Stimulated activated CD8-positive, alpha-beta memory T cell treated with anti-CD3 and anti-CD28 coated beads, Interleukin-7, amount 100 ng/mL, for 1 hour (primary cell): ENCODE measurements at regions not wholly inside any gene's neighbourhood (a gene's known extent, or its start where the extent isn't known, plus 50 kb on each side); places are given as distances from the start of the nearest gene placed in this dataset.

Source experiments
- DNase-seq, 2 donors: peaks; one replicate each; pipeline ENCODE4 v3.0.0-alpha.2; 2020; ENCODE audit warnings: low read depth in 2 of 2

GRCh38 chr2:240226672-240227537 is 86.4 kb upstream of the OTOS start:
- DNase-seq, result no peak

GRCh38 chr2:240227538-240228428 is 87.3 kb upstream of the OTOS start:
- no peak for DNase-seq

GRCh38 chr2:240229005-240229404 is 88.5 kb upstream of the OTOS start:
- no peak for DNase-seq

GRCh38 chr2:240229603-240230235 is 89.3 kb upstream of the OTOS start:
- DNase-seq, result no peak

- DNase-seq, result no peak
These were observed 90.0 kb upstream of the OTOS start for GRCh38 chr2:240230291-240230931.

GRCh38 chr2:240231838-240232244 is 91.4 kb upstream of the OTOS start:
- no peak for DNase-seq

- DNase-seq, result no peak
These were observed 91.9 kb upstream of the OTOS start for GRCh38 chr2:240232264-240232915.

- peak; percentile 23 to 49 for DNase-seq
These were observed 92.8 kb upstream of the OTOS start for GRCh38 chr2:240232961-240233884.

GRCh38 chr2:240233885-240234502 is 93.5 kb upstream of the OTOS start:
- no peak for DNase-seq

- no peak for DNase-seq
These were observed 94.1 kb upstream of the OTOS start for GRCh38 chr2:240234503-240234951.

GRCh38 chr2:240235149-240235803 is 94.8 kb upstream of the OTOS start:
- DNase-seq, result no peak

- DNase-seq, result no peak
These were observed 95.4 kb upstream of the OTOS start for GRCh38 chr2:240235811-240236210.

GRCh38 chr2:240236217-240237111 is 96.0 kb upstream of the OTOS start:
- no peak for DNase-seq

- no peak for DNase-seq
These were observed 97.2 kb upstream of the OTOS start for GRCh38 chr2:240237609-240238174.

GRCh38 chr2:240238201-240238600 is 97.7 kb upstream of the OTOS start:
- no peak for DNase-seq

- DNase-seq, result no peak
These were observed 98.3 kb upstream of the OTOS start for GRCh38 chr2:240238786-240239185.

- no peak for DNase-seq
These were observed 98.9 kb upstream of the OTOS start for GRCh38 chr2:240239325-240239724.
